ENCODE measurements at regions not wholly inside any gene's neighbourhood (a gene's known extent, or its start where the extent isn't known, plus 50 kb on each side); places are given as distances from the start of the nearest gene placed in this dataset.

DNA sequence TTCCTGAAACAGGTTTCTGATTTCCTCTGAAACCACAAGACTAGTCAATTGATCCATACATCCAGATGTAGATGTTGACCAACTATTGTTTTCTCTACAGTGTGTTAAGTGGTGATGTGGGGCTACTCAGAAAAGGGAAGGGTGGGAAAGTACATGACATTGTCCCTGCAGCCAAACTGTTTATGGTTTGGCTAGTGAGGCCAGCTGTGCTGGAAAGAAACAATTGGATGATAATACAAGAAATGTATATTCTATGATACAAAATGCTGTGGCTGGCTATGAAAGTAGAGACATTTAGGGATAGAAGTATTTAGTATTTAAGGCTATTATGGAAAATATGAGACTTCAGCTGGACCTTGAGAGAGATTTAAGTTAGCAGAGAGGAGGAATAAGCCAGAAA lies 244.5 kb downstream of the ADGRL2 start:
- H3K27ac ChIP-seq = no peak overlapping the region
- no peaks in the 10 kb centered on the region for H3K27me3 ChIP-seq
- no peaks in the 10 kb centered on the region for H3K9me3 ChIP-seq
- H3K36me3 ChIP-seq = no peaks in the 10 kb centered on the region
- intact Hi-C loops (cut with DNase I; ENCODE audit: low total_unique reads) = no loop called here
- TF ChIP-seq POLR2A (IDR thresholded peaks at IDR 0.05) = no peak
- TF ChIP-seq, protein P1, sequence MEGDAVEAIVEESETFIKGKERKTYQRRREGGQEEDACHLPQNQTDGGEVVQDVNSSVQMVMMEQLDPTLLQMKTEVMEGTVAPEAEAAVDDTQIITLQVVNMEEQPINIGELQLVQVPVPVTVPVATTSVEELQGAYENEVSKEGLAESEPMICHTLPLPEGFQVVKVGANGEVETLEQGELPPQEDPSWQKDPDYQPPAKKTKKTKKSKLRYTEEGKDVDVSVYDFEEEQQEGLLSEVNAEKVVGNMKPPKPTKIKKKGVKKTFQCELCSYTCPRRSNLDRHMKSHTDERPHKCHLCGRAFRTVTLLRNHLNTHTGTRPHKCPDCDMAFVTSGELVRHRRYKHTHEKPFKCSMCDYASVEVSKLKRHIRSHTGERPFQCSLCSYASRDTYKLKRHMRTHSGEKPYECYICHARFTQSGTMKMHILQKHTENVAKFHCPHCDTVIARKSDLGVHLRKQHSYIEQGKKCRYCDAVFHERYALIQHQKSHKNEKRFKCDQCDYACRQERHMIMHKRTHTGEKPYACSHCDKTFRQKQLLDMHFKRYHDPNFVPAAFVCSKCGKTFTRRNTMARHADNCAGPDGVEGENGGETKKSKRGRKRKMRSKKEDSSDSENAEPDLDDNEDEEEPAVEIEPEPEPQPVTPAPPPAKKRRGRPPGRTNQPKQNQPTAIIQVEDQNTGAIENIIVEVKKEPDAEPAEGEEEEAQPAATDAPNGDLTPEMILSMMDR (IDR thresholded peaks at IDR 0.05) = no peak
- no peak for DNase-seq
- no peaks in the 10 kb centered on the region for H3K4me1 ChIP-seq
- no peak overlapping the region for H3K4me3 ChIP-seq

DNA sequence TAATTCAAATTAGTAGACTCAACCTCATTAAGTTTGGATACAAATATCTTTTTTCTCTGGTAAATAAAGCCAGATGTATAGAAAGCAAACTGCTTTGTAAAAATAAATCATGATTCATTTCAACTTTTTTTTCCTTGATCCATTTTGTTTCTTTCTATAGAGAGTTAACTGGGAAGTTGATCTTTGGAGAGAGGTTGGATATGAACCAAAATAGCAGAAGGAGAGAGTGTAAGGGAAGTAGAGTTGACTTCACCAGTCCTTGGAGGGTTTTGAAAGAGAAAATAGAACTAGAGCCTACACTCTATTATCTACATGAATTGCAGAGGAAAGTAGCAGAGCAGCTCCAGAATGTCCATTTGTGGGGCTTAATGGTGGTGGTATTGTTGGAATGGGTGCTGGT lies 243.8 kb downstream of the ADGRL2 start:
- Histone ChIP-seq H3K4me1 (no peaks in the 10 kb centered on the region), H3K36me3 (no peaks in the 10 kb centered on the region)
- intact Hi-C loops (cut with DNase I; ENCODE audit: low total_unique reads) = no loop called here

DNA sequence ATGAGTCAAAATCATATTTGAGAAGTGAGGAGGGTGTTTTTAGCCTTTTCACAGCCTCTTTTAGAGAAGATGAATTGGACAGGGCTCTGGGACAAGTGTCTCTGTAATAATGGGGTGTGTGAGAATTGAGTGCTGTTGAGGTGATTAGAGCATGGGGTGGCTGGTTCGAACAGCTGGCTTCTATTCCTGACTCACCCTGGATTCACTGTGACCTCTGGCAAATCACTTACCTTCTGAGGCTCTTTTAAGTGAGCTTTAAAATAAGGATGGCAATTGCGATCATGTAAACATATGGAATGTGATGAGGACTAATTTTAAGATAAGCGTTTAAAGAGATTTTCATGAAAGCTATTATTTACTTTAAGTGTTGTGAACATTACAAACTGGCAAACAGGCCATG lies 243.4 kb downstream of the ADGRL2 start:
- no peak for TF ChIP-seq POLR2A (IDR thresholded peaks at IDR 0.05)
- TF ChIP-seq, protein P1 (IDR thresholded peaks at IDR 0.05) = no peak
- H3K36me3 ChIP-seq = no peaks in the 10 kb centered on the region
- H3K4me3 ChIP-seq = no peak overlapping the region
- intact Hi-C loops (cut with DNase I; ENCODE audit: low total_unique reads) = no loop called here
- H3K9me3 ChIP-seq = no peaks in the 10 kb centered on the region
- H3K27me3 ChIP-seq = no peaks in the 10 kb centered on the region
- DNase-seq = no peak
- H3K27ac ChIP-seq = no peak overlapping the region
- no peaks in the 10 kb centered on the region for H3K4me1 ChIP-seq

More for the DNA sequence above, 243.8 kb downstream of the ADGRL2 start:
- TF ChIP-seq POLR2A (IDR thresholded peaks at IDR 0.05) = no peak
- TF ChIP-seq, protein P1 (IDR thresholded peaks at IDR 0.05) = no peak
- Histone ChIP-seq H3K27ac (no peak overlapping the region), H3K4me3 (no peak overlapping the region), H3K27me3 (no peaks in the 10 kb centered on the region), H3K9me3 (no peaks in the 10 kb centered on the region)
- DNase-seq = no peak

DNA sequence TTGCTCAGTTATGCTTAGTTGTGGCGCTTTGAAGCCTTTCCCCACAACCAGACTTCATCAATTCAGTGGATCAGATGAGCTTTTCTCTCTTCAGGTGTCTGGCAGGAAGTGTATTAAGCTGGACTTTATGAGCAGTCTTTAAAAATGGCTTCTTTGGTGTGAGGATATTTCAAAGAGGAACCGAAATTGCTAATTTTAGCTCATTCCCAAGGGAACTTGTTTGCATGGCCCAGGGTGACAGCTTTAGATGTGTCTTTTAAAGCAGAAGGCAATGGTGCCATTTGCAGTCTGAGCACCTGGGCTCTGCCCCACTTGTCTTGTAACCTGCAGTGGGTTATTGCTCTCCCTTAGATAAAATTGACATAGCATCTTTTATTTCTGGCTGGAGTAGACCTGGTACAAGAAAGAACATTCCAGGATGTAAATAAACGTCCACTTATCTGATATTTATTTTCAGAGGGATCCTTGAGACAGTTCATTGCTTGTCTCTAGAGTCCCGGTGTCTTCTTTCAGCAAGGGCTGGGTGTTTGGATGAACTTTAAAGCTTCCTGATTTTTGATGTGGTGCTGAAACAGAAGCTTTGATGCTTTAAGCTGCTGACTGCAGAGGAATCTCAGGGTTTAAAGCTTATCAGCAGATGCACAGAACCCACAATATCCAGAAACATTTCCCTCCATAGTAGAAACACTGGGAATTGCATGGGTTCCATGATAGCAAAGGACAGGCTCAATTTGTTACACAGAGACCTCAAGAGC lies 241.7 kb downstream of the ADGRL2 start:
- intact Hi-C loops (cut with DNase I; ENCODE audit: low total_unique reads) = no loop called here
- H3K9me3 ChIP-seq = no peaks in the 10 kb centered on the region
- H3K4me1 ChIP-seq = no peaks in the 10 kb centered on the region
- no peaks in the 10 kb centered on the region for H3K36me3 ChIP-seq
- no peak for TF ChIP-seq POLR2A (IDR thresholded peaks at IDR 0.05)
- TF ChIP-seq, protein P1 (IDR thresholded peaks at IDR 0.05) = no peak
- H3K27ac ChIP-seq = no peak overlapping the region
- H3K27me3 ChIP-seq = no peaks in the 10 kb centered on the region
- DNase-seq = no peak
- H3K4me3 ChIP-seq = no peak overlapping the region

Data from uterus (tissue), 3 donors.